ENCODE measurements at regions not wholly inside any gene's neighbourhood (a gene's known extent, or its start where the extent isn't known, plus 50 kb on each side); places are given as distances from the start of the nearest gene placed in this dataset.

DNA sequence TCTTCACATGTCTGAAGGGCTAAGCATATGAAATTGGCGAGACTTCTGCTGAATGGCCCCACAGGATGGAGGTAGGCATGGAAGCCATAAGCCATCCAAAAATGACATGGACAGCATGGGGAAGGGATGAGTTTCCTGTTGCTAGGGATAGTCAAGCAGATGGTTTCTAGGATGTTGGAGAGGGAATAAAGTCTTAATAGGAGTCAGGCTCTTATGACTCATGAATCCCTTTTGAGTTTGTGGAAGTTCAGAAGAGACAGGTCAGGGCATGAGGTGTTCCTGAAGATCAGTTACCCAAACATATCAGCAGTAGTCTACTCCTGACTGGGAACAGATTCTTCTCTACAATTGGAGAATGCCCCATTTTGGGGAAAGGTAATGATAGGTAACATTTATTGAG lies 243.9 kb downstream of the REEP3 start:
- TF ChIP-seq MAFK (conservative IDR thresholded peaks at IDR 0.05 in 1 of 2, IDR thresholded peaks at IDR 0.05 in 1 of 2; ENCODE audit: low read length in 2 of 2), result no peak
- TF ChIP-seq, protein P1, sequence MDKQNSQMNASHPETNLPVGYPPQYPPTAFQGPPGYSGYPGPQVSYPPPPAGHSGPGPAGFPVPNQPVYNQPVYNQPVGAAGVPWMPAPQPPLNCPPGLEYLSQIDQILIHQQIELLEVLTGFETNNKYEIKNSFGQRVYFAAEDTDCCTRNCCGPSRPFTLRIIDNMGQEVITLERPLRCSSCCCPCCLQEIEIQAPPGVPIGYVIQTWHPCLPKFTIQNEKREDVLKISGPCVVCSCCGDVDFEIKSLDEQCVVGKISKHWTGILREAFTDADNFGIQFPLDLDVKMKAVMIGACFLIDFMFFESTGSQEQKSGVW (CRISPR knock-in tag; IDR thresholded peaks at IDR 0.05; ENCODE audit: borderline replicate concordance), result no peak
- TF ChIP-seq, protein P2, sequence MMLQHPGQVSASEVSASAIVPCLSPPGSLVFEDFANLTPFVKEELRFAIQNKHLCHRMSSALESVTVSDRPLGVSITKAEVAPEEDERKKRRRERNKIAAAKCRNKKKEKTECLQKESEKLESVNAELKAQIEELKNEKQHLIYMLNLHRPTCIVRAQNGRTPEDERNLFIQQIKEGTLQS (CRISPR knock-in tag; IDR thresholded peaks at IDR 0.05), result no peak
- TF ChIP-seq, protein P3, sequence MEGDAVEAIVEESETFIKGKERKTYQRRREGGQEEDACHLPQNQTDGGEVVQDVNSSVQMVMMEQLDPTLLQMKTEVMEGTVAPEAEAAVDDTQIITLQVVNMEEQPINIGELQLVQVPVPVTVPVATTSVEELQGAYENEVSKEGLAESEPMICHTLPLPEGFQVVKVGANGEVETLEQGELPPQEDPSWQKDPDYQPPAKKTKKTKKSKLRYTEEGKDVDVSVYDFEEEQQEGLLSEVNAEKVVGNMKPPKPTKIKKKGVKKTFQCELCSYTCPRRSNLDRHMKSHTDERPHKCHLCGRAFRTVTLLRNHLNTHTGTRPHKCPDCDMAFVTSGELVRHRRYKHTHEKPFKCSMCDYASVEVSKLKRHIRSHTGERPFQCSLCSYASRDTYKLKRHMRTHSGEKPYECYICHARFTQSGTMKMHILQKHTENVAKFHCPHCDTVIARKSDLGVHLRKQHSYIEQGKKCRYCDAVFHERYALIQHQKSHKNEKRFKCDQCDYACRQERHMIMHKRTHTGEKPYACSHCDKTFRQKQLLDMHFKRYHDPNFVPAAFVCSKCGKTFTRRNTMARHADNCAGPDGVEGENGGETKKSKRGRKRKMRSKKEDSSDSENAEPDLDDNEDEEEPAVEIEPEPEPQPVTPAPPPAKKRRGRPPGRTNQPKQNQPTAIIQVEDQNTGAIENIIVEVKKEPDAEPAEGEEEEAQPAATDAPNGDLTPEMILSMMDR (CRISPR knock-in tag; IDR thresholded peaks at IDR 0.05), result no peak
- TF ChIP-seq GTF2F1 (IDR thresholded peaks at IDR 0.05; ENCODE audit: low read length), result no peak
- TF ChIP-seq, protein P4, sequence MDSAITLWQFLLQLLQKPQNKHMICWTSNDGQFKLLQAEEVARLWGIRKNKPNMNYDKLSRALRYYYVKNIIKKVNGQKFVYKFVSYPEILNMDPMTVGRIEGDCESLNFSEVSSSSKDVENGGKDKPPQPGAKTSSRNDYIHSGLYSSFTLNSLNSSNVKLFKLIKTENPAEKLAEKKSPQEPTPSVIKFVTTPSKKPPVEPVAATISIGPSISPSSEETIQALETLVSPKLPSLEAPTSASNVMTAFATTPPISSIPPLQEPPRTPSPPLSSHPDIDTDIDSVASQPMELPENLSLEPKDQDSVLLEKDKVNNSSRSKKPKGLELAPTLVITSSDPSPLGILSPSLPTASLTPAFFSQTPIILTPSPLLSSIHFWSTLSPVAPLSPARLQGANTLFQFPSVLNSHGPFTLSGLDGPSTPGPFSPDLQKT (CRISPR knock-in tag; IDR thresholded peaks at IDR 0.05; ENCODE audit: borderline replicate concordance), result no peak
- TF ChIP-seq, protein P5, sequence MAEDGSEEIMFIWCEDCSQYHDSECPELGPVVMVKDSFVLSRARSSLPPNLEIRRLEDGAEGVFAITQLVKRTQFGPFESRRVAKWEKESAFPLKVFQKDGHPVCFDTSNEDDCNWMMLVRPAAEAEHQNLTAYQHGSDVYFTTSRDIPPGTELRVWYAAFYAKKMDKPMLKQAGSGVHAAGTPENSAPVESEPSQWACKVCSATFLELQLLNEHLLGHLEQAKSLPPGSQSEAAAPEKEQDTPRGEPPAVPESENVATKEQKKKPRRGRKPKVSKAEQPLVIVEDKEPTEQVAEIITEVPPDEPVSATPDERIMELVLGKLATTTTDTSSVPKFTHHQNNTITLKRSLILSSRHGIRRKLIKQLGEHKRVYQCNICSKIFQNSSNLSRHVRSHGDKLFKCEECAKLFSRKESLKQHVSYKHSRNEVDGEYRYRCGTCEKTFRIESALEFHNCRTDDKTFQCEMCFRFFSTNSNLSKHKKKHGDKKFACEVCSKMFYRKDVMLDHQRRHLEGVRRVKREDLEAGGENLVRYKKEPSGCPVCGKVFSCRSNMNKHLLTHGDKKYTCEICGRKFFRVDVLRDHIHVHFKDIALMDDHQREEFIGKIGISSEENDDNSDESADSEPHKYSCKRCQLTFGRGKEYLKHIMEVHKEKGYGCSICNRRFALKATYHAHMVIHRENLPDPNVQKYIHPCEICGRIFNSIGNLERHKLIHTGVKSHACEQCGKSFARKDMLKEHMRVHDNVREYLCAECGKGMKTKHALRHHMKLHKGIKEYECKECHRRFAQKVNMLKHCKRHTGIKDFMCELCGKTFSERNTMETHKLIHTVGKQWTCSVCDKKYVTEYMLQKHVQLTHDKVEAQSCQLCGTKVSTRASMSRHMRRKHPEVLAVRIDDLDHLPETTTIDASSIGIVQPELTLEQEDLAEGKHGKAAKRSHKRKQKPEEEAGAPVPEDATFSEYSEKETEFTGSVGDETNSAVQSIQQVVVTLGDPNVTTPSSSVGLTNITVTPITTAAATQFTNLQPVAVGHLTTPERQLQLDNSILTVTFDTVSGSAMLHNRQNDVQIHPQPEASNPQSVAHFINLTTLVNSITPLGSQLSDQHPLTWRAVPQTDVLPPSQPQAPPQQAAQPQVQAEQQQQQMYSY (CRISPR knock-in tag; IDR thresholded peaks at IDR 0.05), result no peak

Measured in HepG2 (cell line).